ENCODE measurements at regions not wholly inside any gene's neighbourhood (a gene's known extent, or its start where the extent isn't known, plus 50 kb on each side); places are given as distances from the start of the nearest gene placed in this dataset.

DNA sequence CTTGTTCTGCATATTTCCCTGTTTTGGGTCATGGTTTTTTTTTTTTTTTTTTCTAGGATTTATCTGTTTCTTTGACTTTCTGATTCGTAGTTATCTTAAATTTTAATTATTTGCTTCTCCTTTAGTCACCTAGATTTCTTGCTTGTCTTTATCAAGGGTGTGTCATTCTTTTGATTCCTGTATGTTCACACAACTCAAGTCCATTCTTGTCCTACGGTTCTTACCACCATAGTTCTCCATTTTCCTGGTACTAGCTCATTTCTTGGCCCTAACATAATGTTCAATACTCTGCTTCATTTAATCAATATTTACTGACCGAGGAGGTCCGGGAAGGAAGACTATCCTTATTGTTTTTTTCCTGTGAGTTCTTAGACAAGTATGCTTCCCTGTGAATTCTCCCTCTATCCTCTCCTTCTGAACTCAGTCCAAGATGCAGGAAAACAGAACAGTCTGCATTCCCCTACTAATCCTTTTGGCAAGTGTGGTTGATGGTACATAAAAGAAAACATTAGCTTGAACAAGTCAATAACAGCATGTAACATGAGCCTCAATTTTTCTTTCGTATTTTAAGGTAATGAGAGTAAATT lies 1346.4 kb upstream of the SEL1L start:
- TF ChIP-seq, protein P1, sequence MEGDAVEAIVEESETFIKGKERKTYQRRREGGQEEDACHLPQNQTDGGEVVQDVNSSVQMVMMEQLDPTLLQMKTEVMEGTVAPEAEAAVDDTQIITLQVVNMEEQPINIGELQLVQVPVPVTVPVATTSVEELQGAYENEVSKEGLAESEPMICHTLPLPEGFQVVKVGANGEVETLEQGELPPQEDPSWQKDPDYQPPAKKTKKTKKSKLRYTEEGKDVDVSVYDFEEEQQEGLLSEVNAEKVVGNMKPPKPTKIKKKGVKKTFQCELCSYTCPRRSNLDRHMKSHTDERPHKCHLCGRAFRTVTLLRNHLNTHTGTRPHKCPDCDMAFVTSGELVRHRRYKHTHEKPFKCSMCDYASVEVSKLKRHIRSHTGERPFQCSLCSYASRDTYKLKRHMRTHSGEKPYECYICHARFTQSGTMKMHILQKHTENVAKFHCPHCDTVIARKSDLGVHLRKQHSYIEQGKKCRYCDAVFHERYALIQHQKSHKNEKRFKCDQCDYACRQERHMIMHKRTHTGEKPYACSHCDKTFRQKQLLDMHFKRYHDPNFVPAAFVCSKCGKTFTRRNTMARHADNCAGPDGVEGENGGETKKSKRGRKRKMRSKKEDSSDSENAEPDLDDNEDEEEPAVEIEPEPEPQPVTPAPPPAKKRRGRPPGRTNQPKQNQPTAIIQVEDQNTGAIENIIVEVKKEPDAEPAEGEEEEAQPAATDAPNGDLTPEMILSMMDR (IDR thresholded peaks at IDR 0.05; ENCODE audit: insufficient read depth, low read length, severe bottlenecking) = no peak
- no peak for FAIRE-seq
- no peak overlapping the region for H3K4me3 ChIP-seq (ENCODE audit: low read depth, low read length)

DNA sequence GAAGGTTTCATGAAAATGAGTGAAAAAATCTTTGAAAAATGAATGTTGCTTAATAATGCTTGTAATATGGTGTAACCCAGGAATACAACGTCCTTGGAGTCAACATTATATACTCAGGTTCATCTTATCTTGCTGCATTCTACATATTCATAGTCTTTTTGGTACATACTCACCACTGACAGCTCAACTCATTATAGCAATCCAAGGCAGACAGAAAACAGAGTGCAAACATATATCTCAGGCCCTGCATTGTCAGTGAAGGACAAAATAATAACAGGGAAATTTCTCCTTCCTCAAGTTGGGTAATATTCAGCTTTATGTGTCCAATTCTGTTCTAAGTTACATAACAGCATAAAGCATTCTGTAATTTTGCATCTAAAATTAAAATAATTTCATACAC lies 1353.0 kb upstream of the SEL1L start:
- Histone ChIP-seq H3K27me3 (ENCODE audit: control insufficient read depth, insufficient read depth, low read length) (no peaks in the 10 kb centered on the region), H3K36me3 (ENCODE audit: control insufficient read depth, insufficient read depth, low read length) (no peaks in the 10 kb centered on the region), H3K4me3 (ENCODE audit: low read depth, low read length) (no peak overlapping the region)
- DNase-seq (ENCODE audit: low read depth) = no peak
- FAIRE-seq = no peak
- TF ChIP-seq, protein P1 (IDR thresholded peaks at IDR 0.05; ENCODE audit: insufficient read depth, low read length, severe bottlenecking) = no peak

More for the DNA sequence above, 1346.4 kb upstream of the SEL1L start:
- Histone ChIP-seq H3K36me3 (ENCODE audit: control insufficient read depth, insufficient read depth, low read length) (no peaks in the 10 kb centered on the region), H3K27me3 (ENCODE audit: control insufficient read depth, insufficient read depth, low read length) (no peaks in the 10 kb centered on the region)
- peak; percentile 78 for DNase-seq (ENCODE audit: low read depth)

DNA sequence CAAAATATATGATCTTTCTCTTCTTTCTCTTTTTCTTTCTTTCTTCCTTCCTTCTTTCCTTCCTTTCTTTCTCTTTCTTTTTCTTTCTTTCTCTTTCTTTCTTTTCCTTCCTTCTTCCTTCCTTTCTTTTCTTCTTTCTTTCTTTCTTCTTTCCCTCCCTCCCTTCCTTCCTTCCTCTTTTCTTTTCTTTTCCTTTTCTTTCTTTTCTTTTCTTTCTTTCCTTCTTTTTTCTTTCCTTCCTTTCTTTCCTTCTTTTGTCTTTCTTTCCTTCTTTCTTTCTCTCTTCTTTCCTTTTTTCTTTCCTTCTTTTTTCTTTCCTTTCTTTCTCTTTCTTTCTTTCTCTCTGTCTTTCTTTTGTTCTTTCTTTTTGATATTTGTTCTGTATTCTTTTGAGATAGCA lies 1356.0 kb upstream of the SEL1L start:
- FAIRE-seq (no peak), DNase-seq (ENCODE audit: low read depth) (no peak)
- no peaks in the 10 kb centered on the region for H3K27me3 ChIP-seq (ENCODE audit: control insufficient read depth, insufficient read depth, low read length)
- no peaks in the 10 kb centered on the region for H3K36me3 ChIP-seq (ENCODE audit: control insufficient read depth, insufficient read depth, low read length)
- TF ChIP-seq, protein P1 (IDR thresholded peaks at IDR 0.05; ENCODE audit: insufficient read depth, low read length, severe bottlenecking) = no peak
- no peak overlapping the region for H3K4me3 ChIP-seq (ENCODE audit: low read depth, low read length)

DNA sequence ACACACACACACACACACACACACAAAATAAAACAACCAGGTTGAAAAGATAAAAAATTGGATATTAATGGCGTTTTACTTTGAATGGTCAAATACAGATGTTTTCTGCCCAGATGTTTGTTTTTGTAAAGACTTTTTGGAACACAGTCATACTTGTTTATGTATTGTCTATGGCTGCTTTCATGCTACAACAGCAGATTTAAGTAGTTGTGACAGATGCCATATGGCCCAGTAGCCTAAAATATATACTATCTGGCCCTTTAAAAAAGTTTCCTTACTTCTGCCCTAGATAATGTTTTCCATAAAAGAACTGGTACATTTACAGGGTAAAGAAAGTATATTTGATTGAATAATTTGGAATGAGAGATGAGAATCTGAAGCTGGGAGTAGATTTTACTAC lies 1362.8 kb upstream of the SEL1L start:
- Histone ChIP-seq H3K4me3 (ENCODE audit: low read depth, low read length) (no peak overlapping the region), H3K27me3 (ENCODE audit: control insufficient read depth, insufficient read depth, low read length) (no peaks in the 10 kb centered on the region), H3K36me3 (ENCODE audit: control insufficient read depth, insufficient read depth, low read length) (no peaks in the 10 kb centered on the region)
- FAIRE-seq (no peak), DNase-seq (ENCODE audit: low read depth) (no peak)
- TF ChIP-seq, protein P1 (IDR thresholded peaks at IDR 0.05; ENCODE audit: insufficient read depth, low read length, severe bottlenecking) = no peak

DNA sequence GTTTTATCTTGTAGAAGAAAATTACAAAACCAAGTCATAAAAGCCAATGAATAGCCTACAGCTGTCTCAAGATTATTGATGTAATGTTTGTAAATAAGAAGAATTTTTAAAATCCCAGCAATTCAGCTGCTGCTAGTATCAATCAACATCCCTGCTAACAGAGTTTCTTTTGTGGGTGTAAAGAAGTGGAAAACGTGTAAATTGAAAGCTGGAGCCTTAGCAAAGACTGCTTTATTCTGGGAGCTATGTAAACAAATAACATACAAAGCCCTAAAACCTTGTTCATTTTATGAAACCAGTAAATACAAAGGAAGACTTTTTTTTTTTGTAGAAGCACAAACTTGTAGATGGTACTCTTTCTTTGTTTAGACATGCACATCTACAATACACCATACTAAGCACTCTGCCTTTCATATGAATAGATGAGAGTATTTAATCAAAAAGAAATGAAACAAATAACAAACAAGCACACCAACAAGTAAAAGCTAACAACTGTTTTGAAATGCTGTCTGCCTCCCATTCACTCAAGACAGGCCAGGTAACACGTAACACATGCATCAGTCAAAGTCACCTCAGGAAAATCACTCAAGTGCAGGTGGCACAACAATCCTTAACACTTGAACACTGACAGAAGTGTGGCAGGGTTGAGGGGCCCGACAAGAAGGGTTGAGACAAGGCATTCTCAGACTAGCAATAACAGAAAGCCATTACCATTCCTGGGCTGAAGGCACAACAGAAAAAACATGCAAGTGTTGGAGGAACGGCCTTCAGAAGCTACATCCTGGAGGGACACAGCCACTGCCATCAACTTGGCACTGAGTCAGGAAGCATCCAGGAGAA lies 1364.0 kb upstream of the SEL1L start:
- DNase-seq (ENCODE audit: low read depth) (no peak), FAIRE-seq (no peak)
- Histone ChIP-seq H3K27me3 (ENCODE audit: control insufficient read depth, insufficient read depth, low read length) (no peaks in the 10 kb centered on the region), H3K36me3 (ENCODE audit: control insufficient read depth, insufficient read depth, low read length) (no peaks in the 10 kb centered on the region), H3K4me3 (ENCODE audit: low read depth, low read length) (no peak overlapping the region)
- TF ChIP-seq, protein P1 (IDR thresholded peaks at IDR 0.05; ENCODE audit: insufficient read depth, low read length, severe bottlenecking) = no peak
